ENCODE measurements at regions not wholly inside any gene's neighbourhood (a gene's known extent, or its start where the extent isn't known, plus 50 kb on each side); places are given as distances from the start of the nearest gene placed in this dataset.
"Not testable (repeated sequence)": the region's sequence is repeated elsewhere in the genome, so short reads cannot be mapped to it uniquely, and the experiment has no call there.

DNA sequence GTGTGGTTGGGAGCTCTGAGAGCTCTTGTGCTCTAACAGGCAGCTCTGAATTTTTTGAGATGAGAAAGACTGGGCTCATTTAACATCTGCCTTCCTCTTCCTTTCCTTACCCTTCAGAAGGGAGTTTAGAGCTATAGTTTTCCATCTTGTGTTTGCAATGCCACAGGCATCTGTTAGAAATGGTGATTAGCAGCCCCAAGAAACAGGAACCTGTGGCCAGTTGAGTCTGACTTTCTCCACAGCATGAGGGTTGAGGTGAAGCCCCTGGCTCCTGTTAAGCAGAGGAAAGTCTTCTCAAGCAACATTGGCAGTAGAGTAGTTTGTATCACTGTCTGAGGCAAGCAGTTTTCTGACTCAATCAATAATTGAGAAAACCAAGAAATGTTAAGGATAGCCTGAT lies 577.4 kb downstream of the ZEB2 start:
- no peak for DNase-seq

DNA sequence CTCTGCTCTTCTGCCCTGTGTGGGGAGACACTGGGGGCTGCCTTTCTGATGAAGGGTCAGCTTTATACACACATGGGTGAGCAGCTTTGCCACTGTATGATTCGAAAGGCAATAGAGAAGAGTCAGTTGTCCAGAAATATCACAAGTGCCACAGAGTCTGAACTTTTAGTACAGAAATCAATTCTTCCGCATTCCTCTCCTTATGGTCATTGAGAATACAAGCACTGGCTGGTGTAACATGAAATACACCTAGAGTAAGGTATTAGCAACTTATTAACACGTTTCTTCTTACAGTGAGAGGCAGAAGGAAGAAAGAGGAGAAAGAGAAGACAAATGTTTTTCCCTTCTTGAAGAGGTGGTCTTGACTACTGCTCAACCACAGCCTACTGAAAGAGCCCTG lies 579.2 kb downstream of the ZEB2 start:
- DNase-seq: no peak

DNA sequence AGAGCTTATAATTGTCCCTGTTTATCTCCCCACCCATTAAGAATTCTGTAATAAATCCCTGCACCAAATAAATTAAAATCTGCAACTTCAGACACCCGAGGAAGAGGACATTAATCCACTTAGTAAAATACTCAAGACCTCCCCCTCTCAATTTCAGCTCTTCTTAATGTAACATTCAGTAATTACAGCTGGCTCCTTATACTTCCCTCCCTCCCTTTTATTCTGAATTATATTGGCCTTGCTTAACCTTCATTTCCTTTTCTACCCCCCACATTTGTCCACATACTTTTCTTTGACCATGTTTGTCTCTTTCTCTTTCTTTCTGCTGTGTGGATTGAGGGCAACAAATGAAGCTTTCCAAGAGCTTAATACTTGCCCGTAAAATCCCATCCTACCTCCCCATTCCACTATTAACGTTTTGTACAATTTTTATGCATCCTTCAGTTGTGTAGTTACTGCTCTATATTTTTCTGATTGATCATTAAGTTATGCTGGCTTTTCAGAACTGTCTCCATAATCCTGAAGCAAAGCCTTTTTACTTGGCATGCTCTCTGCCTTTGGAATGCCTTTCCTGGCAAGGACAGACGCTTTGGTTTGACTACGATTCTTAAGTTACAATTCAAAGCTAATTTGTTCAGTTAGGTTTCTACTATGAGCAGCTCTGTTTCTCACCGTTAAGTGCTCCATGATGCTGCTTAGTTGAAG lies 580.1 kb downstream of the ZEB2 start:
- DNase-seq: no peak

DNA sequence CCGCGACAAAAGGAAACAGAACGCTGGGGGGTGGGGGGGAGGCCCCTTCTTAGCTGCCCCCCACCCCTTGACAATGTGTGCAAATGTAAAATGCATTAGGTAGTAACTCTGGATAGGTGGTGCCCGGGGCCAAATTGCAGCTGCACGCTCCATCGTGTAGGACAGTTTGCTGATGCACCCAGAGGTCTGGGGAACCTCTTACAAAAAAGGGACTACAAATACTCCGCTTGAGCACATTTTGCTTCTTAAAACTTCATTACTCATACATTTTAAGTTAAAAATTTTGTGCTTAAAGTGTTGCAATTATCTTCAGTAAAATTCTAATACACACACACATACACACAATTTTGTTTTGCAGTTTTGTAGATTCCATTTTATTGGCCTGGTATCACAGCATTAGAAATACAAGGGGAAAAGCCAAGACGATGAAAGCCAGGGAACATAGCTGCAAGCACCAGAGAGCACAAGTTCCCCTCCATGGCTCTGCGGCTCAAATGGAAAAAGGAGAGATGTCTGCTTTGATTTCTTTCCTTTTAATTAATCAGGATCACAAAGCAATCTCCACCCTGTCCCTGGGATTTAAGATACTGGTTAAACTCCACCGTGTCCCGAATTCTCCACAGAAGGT lies 582.1 kb downstream of the ZEB2 start:
- DNase-seq: no peak

DNA sequence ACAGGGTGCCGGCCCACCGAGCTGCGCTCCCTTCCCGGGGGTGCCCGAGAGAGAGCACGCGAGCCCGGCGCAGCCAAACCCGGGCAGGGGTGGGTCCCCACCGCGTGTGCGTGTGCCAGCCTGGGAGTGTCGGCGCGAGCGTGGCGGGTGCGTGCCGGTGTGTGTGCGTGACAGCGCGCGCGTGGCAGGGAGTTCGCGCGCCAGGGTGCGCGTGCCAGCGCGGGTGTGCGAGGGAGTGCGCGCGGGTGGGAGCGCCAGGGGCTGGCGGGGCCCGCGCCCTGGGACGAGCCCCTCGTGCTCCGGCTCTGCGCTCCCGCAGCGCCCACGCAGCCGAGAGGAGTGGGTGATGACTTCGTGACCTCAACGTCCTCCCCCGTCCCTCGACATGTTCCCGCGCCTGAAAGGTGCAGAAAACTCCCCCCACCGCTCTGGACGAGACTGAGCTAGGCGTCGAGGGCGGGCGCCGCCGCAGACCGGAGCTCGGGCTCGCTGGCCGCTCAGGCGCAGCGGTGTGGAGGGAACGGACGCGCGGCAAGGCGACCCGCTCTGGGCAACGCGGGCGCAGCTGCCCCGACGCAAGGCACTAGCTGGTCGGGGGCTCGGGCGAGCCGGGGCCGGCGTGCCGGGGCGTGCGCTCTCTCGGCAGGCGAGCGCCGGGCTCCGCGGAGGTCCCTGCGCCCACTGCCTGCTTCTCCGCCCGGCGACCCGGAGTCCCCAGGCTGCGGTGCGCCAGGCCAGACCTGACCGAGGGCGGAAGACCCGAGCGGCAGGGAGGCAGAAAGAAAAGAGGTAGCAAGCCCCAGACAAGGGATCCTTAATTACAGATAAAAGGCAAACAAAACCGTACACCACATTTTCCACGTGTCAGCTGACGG lies 582.8 kb downstream of the ZEB2 start:
- DNase-seq: no peak

DNA sequence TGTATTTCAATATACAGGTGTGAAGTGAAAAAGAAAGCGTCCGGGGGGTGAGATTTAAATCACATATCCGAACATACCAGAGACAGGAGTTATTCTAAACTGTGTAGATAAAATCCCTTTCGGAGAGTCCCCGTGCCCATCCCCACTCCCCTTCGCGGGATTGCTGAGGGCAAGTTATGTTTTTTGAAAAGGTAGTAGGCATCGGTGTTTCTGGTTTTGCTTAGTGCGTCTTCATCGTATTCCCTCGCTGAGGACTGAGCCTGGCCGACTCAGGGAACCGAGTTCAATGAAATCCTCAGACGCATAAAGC lies 583.4 kb downstream of the ZEB2 start:
- no peak for DNase-seq

DNA sequence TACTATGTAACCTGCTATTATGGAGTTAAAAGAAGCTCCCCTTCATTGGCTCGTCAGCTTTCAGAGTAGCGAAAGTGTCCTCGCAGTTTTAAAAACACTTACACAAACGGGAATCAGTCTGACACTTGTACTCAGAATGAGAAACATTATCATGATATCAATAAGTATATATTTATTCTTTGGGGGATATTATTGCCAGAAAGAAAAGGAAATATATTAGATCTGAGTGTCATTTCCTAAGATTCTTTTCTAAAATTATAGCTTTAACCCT lies 584.5 kb downstream of the ZEB2 start:
- no peak for DNase-seq

DNA sequence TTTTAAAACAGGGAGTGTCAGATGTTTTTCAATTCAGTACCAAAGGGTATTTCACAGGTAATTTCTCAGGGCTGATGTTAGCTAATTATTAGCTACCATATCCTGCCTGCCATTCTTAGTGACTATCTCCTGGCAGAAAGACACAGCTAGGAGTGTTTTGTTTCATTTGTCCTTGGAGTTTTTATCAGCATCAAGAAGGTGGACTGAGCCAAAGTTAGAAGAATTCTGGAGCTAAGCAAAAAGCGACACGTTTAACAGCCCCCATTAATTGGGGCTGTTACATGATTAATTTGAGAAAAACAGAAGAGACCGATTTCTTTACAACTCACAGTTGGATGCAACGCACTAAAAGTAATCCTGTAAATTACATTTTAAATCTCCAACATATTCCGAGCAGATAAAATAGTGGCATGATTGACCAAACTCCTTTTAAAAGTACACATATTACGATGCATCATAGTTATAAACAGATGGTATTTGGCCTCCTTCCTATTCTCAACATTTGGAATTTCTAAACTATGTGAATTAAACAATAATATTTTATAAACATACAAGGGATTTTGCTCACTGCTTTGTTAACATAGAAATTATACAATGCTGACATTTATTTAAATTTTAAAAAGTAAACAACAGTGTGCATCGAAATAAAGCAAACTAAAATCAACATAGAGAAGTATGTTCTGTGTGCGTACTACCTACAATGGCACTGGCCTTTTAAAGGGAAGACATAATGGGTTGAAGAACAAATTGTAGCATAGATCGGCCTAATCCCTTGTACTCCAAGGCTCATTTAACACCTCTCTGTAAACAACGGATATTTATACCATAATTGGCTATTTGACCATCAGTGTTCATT lies 585.1 kb downstream of the ZEB2 start:
- no peak for DNase-seq

DNA sequence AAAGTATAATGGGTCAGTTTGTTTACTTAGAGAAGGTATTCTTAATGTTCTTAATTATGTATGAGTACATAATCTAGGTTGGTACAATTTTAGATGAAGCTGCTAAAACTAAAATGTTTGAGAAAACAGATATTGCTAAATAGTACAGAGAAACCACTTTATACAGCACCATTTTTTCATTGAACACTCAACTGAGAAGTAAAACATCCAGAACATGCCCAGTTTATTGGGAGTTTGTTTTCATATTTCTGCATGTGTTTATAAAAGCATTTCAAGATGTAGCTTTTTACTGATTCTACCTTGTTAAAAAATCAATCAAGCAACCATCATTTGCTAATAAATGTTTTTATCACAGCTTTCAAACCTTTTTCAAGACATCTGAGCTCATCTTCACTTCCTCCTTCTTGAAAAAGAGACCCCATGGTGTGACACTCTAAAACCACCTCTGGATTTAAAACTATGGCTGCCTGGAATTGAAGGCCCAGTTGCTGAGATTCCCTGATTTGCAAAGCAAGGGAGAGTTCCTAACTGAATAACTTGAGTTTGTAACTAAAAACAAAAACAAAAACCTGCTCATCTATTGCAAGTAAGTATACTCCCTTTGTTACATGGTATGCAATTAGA lies 585.9 kb downstream of the ZEB2 start:
- DNase-seq: no peak

DNA sequence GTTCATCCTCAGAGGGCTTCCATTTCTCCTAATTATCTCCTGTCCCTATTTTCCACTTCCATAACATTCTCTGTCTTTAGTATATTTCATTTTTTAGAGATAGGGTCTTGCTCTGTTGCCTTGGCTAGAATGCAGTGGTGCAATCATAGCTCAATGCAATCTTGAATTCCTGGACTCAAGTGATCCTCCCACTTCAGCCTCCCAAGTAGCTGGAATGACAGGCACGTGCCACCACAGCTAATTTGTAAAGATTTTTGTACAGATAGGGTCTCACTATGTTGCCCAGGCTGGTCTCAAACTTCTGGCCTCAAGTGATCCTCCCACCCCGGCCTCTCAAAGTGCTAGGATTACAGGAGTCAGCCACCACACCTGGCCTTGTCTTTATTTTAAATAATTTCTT lies 589.0 kb downstream of the ZEB2 start:
- DNase-seq: no peak

DNA sequence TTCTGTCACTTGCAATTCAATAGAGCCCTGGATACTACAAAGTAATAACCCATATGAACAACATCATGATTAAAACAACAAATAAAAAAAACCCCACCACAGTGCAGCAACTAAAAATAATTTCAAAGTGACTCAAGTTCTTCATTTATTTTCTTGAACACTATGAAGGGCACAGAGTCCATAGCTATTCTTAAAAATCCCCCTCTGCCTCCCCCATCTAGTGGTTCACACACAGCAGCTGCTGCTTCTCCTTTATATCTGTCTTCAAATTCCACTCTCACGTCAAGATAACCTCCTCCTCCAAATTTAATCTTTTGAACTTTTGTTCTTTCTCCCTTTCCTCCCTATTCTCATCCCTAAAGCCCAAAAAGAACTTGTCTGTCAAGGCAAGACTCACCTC lies 591.3 kb downstream of the ZEB2 start:
- DNase-seq: no peak

DNA sequence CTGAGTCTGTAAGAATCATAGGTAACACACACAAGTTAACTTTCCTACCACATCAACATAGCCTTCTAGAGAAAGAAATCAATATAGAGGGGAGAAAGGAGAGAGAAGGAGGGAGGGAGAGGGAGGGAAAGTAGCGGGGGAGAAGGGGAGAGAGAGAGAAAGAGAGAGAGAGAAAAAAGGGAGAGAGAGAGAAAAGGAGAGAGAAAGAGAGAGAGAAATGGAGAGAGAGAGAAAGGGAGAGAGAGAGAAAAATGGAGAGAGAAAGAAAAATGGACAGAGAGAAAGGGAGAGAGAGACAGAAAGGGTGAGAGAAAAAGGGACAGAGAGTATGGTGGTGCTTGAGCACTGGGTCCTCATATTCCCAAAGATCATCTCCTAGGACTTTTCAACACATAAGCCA lies 591.7 kb downstream of the ZEB2 start:
- no peak for DNase-seq

DNA sequence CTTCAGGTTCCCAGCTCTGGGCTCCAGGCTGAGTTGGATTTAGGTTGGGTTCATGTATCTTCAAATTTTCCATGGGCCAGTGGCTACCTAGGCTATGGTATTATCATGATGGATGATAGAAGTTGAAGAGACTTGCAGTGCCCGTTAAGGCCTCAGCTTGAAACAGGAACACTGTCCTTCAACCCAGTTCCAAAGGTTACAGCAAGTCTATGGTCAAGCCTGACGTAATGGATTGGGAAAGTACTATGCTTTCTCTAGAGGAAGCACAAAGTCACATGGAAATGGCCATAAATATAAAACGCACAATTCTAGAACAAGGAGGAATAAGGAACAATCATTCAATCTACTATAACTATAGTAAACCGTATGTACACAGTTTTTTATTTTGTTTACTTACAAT lies 593.2 kb downstream of the ZEB2 start:
- no peak for DNase-seq

DNA sequence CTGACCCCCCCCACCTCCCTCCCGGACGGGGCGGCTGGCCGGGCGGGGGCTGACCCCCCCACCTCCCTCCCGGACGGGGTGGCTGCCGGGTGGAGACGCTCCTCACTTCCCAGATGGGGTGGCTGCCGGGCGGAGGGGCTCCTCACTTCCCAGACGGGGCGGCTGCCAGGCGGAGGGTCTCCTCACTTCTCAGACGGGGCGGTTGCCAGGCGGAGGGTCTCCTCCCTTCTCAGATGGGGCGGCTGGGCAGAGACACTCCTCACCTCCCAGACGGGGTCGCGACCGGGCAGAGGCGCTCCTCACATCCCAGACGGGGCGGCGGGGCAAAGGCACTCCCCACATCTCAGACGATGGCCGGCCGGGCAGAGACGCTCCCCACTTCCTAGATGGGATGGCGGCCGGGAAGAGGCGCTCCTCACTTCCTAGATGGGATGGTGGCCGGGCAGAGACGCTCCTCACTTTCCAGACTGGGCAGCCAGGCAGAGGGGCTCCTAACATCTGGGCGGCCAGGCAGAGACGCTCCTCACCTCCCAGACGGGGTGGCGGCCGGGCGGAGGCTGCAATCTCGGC lies 597.6 kb downstream of the ZEB2 start:
- DNase-seq: not testable (repeated sequence)

DNA sequence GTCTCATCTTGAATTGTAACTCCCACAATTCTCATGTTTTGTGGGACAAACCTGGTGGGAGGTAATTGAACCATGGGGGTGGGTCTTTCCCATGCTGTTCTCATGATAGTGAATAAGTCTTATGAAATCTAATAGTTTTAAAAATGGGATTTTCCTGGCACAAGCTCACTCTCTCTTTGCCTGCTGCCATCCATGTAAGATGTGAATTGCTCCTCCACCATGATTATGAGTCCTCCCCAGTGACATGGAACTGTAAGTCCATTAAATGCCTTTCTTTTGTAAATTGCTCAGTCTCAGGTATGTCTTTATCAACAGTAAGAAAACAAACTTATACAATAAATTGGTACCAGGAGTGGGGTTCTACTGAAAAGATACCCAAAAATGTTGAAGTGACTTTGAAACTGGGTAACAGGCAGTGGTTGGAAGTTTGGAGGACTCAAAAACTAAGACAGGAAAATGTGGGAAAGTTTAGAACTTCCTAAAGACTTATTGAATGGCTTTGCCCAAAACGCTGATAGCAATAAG lies 601.4 kb downstream of the ZEB2 start:
- no peak for DNase-seq

DNA sequence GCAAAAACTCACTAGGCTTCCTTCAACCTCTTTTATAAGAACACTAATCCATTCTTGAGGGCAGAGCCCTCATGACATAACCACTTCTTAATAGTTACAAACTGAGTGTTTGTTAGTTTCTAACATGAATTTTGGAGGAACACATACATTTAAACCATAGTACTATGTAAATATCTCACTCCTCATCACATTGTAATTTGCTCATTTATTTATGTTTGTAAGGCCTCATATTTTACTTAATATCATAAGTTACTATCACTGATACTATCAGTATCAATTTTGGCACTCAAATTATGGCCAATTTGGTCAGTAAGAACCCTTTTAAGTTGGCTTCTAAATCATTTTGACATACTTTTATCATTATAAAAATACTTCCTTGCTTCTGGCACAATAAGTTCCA lies 603.1 kb downstream of the ZEB2 start:
- no peak for DNase-seq

DNA sequence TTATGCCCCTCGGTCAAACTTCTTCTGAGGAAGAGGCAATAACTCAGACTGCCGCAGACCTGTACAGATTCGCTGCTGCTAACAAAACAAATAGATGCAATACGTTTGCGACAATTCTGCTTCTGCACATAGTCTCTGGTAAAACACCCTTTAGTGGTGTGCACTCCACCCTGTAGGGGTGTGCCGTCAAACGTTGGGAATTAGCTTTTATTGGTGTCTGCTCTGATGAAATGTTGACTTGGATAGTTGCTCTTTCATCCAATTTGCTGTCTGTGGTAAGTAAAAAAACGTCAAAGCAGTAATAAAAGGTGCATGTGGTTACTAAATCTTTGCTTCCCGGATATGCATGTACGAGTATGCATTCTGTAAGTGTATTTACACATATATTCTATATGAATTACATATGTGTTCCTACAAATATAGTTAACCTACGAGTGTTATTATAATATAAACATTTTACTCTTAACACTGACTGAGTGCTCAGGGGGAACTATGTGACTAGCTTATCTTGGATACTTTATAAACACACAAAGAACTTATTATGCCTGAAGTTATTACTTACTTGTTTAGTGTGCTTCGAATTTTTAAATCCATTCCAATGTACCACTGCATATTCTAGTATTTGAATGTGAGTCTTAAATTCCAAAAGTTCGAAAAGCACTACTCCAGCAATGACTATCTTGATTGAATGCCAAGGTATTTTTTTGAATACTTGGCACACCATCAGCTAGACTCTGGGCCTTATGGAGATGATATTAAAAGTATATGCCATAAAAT lies 610.2 kb downstream of the ZEB2 start:
- DNase-seq: no peak

DNA sequence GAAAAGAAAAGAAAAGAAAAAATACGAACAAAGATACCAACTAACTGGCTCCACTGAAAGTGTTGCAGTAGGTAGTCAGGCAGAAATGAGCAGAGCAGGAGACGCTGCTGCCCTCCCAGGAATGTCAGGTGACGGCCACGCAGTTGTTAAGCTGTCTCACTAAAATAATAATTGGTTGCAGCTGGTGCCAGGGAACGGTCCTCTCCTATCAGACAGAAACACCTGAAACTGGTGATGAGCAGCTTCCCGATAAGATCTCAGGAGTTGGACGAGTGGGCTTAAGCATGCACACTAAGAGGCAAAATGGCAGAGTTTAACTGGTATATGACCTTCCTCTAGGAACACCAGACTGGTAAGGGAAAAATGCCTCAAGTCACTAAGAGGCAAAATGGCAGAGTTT lies 611.1 kb downstream of the ZEB2 start:
- DNase-seq: no peak

DNA sequence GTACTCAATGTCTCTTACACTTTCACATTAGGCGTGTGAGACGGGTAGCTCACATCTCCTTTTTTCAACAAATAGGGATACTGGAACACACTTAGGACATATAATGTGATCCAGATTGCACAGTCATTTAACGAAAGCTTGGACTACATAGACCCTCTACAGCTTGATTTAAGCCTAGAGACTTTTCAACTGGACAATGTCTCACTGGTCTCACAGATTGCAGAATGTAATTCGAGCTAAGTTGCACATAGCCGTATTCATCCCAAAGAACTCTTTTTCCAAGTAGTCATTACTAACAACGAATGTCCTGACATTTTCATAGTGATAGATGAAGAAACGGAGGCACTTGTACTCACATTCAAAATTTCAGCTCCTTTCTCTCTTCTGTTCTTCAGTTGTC lies 612.1 kb downstream of the ZEB2 start:
- no peak for DNase-seq

DNA sequence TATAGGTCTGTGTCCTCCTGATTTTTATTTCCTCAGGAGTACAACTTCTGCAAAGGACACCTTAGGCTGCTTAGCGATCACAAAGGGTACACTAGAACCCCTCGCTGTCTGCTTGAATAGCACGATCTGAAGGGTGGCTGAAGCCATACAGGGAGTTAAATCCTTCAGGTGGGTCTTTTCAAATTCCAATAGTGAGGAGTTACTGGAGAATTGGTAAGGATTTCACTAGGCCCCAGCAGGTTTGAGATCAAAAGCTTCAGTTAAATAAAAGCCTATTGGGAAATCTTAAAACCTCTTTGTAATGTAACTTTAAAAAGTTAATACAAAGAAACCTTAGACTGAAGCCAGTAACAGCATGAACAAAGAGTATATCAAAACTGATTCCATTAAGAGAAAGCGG lies 613.1 kb downstream of the ZEB2 start:
- no peak for DNase-seq

DNA sequence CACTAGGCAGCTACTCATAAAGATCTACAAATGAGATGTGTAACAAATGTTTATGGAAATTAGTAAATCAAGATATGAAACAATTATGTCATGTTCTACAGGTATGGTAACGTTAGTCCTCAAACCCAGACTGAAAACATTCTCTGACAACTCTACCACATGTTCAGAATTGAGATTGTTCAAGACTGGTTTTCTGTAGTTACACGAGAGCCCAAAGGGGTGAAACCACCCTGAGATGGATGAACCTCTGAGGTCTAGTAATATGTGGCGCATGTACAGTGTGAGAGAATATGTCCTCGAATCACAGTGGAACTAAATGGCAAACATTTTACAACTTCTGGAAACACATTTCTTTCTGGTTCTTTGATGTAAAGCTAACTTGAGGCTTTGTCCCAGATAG lies 614.3 kb downstream of the ZEB2 start:
- no peak for DNase-seq

Data from NCI-H226 (cell line).